Endothelial cell (in vitro differentiated cells): ENCODE measurements at regions not wholly inside any gene's neighbourhood (a gene's known extent, or its start where the extent isn't known, plus 50 kb on each side); places are given as distances from the start of the nearest gene placed in this dataset.

Experiments used
- DNase-seq: peaks from one replicate; pipeline ENCODE4 v3.0.0; 2021; ENCODE audit warnings: low spot score
- H3K27ac Mint-ChIP-seq: one replicate; pipeline ENCODE4 v1.8.0; 2021; ENCODE audit warnings: mixed read lengths, inconsistent platforms; ENCODE audit not compliant: unreplicated experiment
- H3K27me3 Mint-ChIP-seq: one replicate; pipeline ENCODE4 v1.8.0; 2021; ENCODE audit warnings: mild to moderate bottlenecking, moderate library complexity, mixed read lengths, inconsistent platforms; ENCODE audit not compliant: unreplicated experiment
- H3K36me3 Mint-ChIP-seq: one replicate; pipeline ENCODE4 v1.8.0; 2021; ENCODE audit warnings: mild to moderate bottlenecking, low read depth, mixed read lengths, inconsistent platforms; ENCODE audit not compliant: unreplicated experiment
- H3K4me1 Mint-ChIP-seq: one replicate; pipeline ENCODE4 v1.8.0; 2021; ENCODE audit warnings: mild to moderate bottlenecking, mixed read lengths, inconsistent platforms; ENCODE audit not compliant: unreplicated experiment
- H3K4me3 Mint-ChIP-seq: one replicate; pipeline ENCODE4 v1.8.0; 2021; ENCODE audit warnings: mild to moderate bottlenecking, mixed read lengths, inconsistent platforms; ENCODE audit not compliant: unreplicated experiment
- H3K9me3 Mint-ChIP-seq: one replicate; pipeline ENCODE4 v1.8.0; 2021; ENCODE audit warnings: mixed read lengths, inconsistent platforms; ENCODE audit not compliant: unreplicated experiment
- TF ChIP-seq, protein P1 (sequence below): fragments of 200-600 bp; sonication (generic); IDR thresholded peaks from one replicate; pipeline ENCODE4 v1.5.0; 2021; ENCODE audit warnings: antibody characterized with exemption; ENCODE audit not compliant: unreplicated experiment

DNA sequence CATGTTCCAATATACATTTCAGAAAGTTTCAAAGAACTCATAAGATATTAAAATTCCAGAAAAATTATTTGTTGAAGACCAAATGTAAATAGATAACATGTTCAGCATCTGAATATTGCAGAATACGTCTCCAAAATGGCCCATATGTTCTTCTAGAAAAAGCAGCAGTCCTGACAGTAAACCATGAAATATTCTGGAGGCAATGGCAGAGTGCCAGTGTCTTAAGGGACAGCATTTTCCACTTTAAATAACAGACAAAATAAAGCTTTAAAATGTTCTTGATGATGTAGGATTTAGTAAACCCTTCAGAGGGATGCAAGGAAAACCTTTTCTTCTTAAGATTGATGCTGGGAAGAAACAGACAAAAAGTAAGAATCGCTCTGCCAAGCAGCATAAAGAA, 721.0 kb downstream of the NR2F1-AS1 start:
- peaks cover 9% of the 10 kb centered on the region for H3K4me1 Mint-ChIP-seq
- DNase-seq: no peak
- TF ChIP-seq, protein P1, sequence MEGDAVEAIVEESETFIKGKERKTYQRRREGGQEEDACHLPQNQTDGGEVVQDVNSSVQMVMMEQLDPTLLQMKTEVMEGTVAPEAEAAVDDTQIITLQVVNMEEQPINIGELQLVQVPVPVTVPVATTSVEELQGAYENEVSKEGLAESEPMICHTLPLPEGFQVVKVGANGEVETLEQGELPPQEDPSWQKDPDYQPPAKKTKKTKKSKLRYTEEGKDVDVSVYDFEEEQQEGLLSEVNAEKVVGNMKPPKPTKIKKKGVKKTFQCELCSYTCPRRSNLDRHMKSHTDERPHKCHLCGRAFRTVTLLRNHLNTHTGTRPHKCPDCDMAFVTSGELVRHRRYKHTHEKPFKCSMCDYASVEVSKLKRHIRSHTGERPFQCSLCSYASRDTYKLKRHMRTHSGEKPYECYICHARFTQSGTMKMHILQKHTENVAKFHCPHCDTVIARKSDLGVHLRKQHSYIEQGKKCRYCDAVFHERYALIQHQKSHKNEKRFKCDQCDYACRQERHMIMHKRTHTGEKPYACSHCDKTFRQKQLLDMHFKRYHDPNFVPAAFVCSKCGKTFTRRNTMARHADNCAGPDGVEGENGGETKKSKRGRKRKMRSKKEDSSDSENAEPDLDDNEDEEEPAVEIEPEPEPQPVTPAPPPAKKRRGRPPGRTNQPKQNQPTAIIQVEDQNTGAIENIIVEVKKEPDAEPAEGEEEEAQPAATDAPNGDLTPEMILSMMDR: no peak
- H3K4me3 Mint-ChIP-seq: no peak overlapping the region
- H3K27ac Mint-ChIP-seq: no peak overlapping the region
- H3K9me3 Mint-ChIP-seq: no peaks in the 10 kb centered on the region
- peaks cover 1% of the 10 kb centered on the region for H3K27me3 Mint-ChIP-seq
- H3K36me3 Mint-ChIP-seq: no peaks in the 10 kb centered on the region

DNA sequence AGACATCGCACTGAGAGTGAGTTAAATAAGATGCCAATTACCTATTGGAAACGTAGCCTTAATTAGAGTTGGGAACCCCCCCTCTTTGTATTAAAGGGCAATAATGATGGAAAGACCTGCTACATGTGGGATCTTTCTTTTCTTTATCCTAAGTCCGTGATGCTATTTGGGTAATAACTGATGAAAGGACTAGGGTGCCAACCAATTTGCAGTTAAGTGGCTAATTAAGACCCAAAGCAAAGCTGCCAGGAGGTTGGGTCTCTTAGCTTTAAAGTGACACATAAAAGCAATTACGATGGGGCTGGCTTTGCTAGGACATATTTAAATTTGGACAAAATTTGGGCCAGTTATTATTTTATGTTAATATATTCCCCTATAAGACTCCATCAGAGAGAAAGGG, 728.8 kb downstream of the NR2F1-AS1 start:
- Mint-ChIP-seq H3K27ac (no peak overlapping the region), H3K4me1 (no peaks in the 10 kb centered on the region), H3K36me3 (no peaks in the 10 kb centered on the region), H3K27me3 (peaks cover 1% of the 10 kb centered on the region), H3K9me3 (no peaks in the 10 kb centered on the region), H3K4me3 (no peak overlapping the region)
- TF ChIP-seq, protein P1: no peak
- no peak for DNase-seq

DNA sequence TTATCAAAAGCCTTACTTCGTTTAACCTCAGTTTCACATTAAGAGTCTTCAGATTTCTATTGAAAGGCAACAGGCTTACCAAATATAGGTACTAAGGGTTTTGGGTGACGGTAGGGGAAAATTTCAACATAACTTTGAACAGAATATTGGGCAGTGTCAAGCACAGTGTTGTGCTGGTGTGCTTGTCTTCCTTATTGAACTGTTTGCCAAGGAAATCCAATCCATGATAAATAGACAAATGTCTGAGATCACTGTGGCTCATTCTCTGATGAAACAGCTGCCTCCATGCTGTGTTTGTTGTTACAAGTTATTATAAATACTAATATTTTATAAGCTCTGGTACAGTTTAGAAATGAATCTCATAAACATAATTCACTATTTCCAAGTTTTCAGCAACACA, 730.1 kb downstream of the NR2F1-AS1 start:
- TF ChIP-seq, protein P1: no peak
- no peak overlapping the region for H3K4me3 Mint-ChIP-seq
- H3K27ac Mint-ChIP-seq: no peak overlapping the region
- no peaks in the 10 kb centered on the region for H3K4me1 Mint-ChIP-seq
- no peaks in the 10 kb centered on the region for H3K9me3 Mint-ChIP-seq
- no peak for DNase-seq
- peaks cover 1% of the 10 kb centered on the region for H3K27me3 Mint-ChIP-seq
- no peaks in the 10 kb centered on the region for H3K36me3 Mint-ChIP-seq

DNA sequence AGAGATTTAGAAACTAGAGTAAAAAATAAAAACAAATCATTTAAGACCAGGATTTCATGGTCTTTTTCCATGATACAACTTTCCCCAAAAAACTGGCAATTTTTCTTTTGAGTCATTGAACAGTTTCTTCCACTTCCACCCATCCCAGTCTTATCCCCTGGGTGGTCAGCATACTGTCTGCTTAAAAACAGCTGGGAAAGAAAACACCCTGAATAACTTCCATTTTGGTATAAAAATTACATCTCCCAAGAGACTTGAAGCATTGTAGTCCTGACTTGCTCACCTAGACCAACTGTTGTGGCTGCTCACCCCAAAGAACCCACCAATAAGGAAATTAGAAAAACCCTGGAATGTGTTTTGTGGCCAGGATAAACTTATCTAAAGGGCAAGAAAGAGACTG, 731.3 kb downstream of the NR2F1-AS1 start:
- H3K27me3 Mint-ChIP-seq: peaks cover 1% of the 10 kb centered on the region
- H3K9me3 Mint-ChIP-seq: no peaks in the 10 kb centered on the region
- H3K27ac Mint-ChIP-seq: no peak overlapping the region
- no peaks in the 10 kb centered on the region for H3K4me1 Mint-ChIP-seq
- H3K4me3 Mint-ChIP-seq: no peak overlapping the region
- DNase-seq: no peak
- TF ChIP-seq, protein P1: no peak
- no peaks in the 10 kb centered on the region for H3K36me3 Mint-ChIP-seq

DNA sequence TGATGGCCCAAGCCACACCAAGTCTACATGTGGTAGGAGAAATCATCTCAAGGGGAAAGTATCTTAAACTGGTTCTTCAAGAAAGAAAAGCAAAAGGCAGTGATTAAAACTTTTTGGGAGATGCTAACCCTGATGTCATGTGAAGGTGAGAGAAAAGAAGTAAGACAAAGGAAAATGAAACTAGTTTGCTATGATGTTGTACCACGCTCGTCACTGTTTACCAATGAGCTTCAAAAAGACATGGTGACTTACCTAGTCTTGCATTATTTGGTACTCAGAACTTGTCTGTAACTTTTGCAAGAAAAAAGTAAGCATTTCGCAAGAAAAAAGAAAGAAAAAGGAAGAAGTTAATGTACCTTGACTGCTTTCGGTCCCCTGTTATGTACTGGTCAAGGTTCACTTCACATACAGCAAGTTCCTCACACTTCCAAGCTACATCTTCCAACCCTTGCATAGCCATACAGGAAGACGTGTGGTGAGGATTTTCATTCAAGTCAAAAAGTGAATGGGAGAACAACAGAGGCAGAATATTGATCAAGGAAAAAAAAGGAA, 739.3 kb downstream of the NR2F1-AS1 start:
- no peak for DNase-seq
- Mint-ChIP-seq H3K4me3 (no peak overlapping the region), H3K27me3 (no peaks in the 10 kb centered on the region), H3K36me3 (no peaks in the 10 kb centered on the region), H3K4me1 (no peaks in the 10 kb centered on the region), H3K27ac (no peak overlapping the region), H3K9me3 (no peaks in the 10 kb centered on the region)
- TF ChIP-seq, protein P1: no peak
